ENCODE measurements at regions not wholly inside any gene's neighbourhood (a gene's known extent, or its start where the extent isn't known, plus 50 kb on each side); places are given as distances from the start of the nearest gene placed in this dataset.

DNA sequence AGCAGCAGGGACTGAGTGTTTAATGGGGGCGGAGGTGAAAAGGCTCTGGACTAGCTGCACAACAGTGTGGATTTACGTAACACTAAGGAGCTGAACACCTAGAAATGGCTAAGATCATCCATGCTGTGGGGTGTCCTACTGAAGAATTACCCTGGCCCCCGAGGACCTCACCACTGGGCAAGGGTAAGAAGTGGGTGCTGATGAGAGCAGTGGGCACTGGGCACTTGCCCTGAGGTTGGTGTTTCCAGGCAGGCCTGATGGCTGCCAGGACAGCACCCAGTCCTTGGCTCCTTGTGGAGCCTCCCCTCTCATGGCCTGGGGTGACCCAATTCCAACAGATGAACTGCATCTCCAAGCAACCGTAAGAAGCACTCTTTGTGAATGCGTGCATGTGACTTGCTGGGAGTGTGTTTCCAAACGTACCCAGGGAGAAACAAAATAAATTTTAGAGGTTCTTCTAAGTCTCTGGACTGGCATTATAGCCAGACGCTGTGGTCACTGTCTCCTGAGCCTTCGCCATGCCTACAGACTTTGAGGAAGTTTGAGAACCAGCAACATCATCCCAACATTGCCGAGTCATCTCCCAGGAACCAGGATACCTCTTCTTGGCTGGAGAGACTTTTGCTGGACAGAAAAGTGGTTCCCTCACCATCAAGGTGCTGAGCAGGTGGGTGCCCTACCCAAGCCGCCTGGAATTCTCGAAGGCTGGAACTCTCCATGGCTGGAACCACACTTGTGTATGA is 245.9 kb downstream of the ERMARD start:
- no peak for DNase-seq (ENCODE audit: low read depth)

GRCh38 chr6:169996378-169997051 is 245.1 kb downstream of the ERMARD start:
- no peak for DNase-seq (ENCODE audit: low read depth)

DNA sequence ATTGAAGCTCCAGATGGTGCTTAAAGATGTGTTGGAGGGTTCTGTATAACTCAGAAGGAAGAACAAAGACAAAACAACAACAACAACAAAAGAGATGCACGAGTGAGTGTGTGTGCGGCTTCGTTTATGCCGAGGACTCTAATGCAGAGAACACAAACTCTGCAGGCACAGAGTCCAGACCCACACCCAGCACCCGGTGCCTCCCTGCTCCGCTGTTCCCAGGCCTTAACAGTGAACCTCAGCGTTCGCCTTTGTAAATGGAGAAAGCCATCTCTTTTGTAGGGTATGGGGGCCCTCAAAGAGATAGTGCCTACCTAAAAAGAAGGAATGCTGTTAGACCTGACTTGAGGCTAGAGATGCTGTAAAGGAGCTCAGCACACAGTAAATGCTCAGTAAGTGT is 243.3 kb downstream of the ERMARD start:
- no peak for DNase-seq (ENCODE audit: low read depth)

- no peak for DNase-seq (ENCODE audit: low read depth)
Observed at GRCh38 chr6:169993861-169994481, 242.5 kb downstream of the ERMARD start.

GRCh38 chr6:169991913-169992312 is 240.5 kb downstream of the ERMARD start:
- DNase-seq (ENCODE audit: low read depth) = no peak

DNA sequence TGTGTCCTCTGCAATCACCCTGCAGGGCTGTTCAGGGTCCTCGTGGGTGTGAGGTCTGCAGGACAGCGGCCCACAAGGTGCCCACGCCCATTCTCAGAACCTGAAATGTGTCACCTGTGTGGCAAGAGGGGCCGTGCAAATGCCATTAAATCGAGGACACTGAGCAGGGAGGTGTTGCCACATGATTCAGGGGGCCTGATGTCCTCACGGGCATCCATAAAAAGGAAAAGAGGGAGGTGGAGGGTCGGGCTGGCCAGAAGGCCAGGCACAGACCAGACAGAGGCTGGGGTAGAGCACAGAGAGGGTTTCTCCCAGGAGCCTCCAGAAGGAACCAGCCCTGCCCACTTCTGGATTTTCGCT is 239.6 kb downstream of the ERMARD start:
- DNase-seq (ENCODE audit: low read depth) = no peak

DNA sequence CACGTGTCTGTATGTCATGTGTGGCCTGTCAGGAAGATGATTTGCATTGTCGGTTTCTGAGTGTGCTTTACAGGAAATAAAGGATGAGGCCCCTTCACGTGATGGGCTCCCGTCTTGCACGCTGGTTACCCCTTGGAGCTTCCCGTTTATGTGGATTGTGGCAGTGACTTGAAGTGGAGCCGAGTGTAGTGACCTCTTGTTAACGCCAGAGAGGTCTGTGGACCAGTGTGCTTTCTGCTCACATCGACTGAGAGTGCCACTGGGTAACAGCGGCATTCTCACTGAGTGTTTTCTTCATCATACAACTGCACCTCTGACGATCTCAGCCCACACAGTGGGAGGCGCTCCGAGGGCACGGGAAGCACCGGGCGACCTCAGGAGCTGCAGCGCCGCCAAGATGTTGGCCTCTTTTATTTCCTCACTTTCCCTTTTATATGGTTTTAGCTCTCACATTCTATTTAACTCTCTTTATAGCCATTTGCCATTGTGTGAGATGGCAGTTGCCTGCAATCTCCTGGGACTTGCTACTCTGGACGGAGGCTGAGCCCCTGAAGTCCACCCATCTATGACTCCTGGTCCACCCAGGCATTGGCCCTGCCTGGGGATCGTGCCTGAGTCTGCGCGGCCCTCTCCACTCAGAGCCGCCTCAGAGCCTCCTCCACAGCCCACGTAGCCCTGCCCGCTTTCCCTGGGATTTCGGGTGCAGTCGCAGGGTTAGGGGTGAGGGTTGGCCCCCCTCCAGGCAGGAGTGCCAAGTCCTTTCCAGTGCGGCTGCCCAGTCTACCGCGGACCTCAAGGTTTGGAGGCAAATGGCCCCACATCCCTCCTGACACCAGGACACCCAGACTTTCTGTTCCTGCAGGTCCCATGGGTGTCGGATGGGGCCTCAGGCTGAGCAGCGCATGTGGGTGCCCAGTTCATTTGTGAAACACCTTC is 238.9 kb downstream of the ERMARD start:
- peak; percentile 16 for DNase-seq (ENCODE audit: low read depth)

GRCh38 chr6:169989594-169989993 is 238.2 kb downstream of the ERMARD start:
- DNase-seq (ENCODE audit: low read depth) = no peak

- DNase-seq (ENCODE audit: low read depth) = no peak
Observed at GRCh38 chr6:169988769-169989550, 237.5 kb downstream of the ERMARD start.

DNA sequence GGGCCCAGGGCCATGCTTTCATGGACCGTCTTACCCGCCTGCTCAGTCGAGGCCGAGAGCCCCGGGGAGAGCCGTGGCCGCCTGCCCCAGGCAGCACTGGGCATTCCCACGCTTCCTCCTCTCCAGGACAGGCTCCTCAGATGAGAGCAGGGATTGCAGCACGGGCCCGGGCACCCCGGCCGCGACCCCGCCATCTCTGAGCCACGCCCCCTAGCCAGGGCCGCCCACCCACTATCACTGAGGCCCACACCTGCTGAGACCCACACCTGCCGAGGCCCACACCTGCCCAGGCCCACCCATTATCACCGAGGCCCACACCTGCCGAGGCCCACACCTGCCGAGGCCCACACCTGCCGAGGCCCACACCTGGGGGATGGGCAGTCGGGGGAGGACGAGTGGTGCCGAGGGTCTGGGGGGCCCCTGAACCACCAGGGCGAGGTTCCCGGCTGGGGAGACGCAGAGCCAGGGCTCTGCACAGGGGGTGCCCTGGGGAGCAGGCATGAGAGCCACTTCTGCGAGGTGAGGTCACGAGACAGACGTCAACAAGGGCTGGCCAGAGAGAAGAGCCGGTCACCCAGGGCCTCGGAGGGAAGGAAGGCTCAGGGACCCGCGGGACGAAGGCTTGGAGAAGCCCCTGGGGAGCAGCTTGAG is 235.6 kb downstream of the ERMARD start:
- no peak for DNase-seq (ENCODE audit: low read depth)

GRCh38 chr6:169986171-169986847 is 234.9 kb downstream of the ERMARD start:
- DNase-seq (ENCODE audit: low read depth) = no peak

GRCh38 chr6:169985121-169986015 is 233.9 kb downstream of the ERMARD start:
- DNase-seq (ENCODE audit: low read depth) = no peak

- no peak for DNase-seq (ENCODE audit: low read depth)
Observed at GRCh38 chr6:169984181-169985120, 233.0 kb downstream of the ERMARD start.

- DNase-seq (ENCODE audit: low read depth) = no peak
Observed at GRCh38 chr6:169983651-169984050, 232.2 kb downstream of the ERMARD start.

DNA sequence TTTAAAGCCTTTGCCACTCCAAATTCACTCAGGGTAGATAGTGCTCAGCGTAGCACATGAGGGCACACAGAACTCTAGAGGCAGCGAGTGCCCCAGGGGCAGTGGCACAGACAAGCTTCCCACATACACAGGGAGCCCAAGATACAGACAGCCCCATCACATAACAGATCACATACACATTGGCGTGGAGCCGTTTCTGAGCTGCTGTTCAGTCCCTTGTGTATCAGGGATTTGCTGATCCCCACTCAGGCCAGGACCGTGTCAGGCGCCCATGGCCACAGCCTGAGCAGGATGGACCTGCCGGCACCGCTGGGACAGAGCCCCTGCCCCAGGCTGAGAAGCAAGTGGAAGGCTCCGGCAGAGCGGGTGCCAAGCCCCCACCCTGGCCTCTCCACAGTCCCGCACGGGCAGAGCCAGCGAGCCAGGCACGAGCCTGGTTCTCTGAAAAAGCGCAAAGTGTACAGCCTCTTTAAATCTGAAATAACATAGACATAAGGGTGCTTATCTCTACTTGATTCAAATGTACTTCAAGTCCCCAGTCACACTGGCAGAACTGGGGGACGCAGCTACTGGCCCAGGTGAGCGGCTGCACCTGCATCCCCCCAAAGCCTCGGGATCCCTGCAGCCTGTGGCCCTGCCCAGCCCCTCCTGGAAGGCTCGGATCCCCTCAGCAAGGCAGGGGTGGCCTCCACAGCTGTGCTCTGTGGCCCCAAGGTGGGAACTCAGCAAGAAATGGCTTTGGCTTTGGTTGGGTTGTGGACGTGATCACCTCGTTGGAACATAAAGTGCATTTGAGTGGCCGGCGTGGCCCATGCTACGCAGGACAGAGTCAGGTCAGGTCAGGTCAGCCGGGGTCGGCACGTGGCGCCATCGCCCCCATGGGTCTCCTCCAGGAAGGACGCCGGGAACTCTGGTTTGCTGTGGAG is 231.3 kb downstream of the ERMARD start:
- no peak for DNase-seq (ENCODE audit: low read depth)

- DNase-seq (ENCODE audit: low read depth) = no peak
Observed at GRCh38 chr6:169981969-169982368, 230.5 kb downstream of the ERMARD start.

DNA sequence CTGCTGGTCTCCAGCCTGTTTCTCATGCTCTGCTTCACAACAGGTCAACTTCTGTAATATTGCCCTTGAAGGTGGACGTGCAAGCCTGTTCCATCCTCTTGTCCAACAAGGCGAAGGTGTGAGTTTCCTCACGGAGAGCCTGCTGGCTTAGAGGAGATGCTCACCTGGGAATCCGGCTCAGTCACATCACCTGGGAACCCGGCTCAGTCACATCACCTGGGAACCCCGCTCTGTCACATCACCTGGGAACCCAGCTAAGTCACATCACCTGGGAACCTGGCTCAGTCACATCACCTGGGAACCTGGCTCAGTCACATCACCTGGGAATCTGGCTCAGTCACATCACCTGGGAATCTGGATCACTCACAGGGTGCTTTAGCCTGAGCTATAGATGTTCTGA is 230.1 kb downstream of the ERMARD start:
- DNase-seq (ENCODE audit: low read depth) = no peak
